M059J (cell line): ENCODE measurements at regions not wholly inside any gene's neighbourhood (a gene's known extent, or its start where the extent isn't known, plus 50 kb on each side); places are given as distances from the start of the nearest gene placed in this dataset.

Experiments
- DNase-seq: peaks from one replicate; pipeline ENCODE4 v3.0.0-alpha.2; 2012; ENCODE audit warnings: low read depth

- DNase-seq = no peak
Observed at GRCh38 chrX:22662776-22663175, 337.0 kb upstream of the DDX53 start.

- DNase-seq = no peak
Observed at GRCh38 chrX:22664826-22665225, 334.9 kb upstream of the DDX53 start.

DNA sequence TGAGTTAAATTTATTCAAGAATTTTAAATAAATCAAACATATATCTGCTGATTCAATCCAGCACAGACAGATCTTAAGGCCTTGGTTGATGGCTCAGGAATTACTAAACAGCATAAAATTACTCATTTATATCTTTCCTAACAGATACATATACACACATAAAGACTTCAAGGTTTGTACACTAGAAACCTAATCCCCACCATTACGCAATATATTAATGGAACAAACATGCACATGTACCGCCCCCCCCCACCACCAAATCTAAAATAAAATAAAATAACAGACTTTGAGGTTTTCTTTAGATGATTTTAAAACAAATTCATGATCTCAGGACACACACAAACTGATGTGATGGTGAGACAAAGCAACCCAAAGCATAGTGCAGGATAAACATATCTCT is 333.9 kb upstream of the DDX53 start:
- DNase-seq = no peak

GRCh38 chrX:22666441-22666840 is 333.3 kb upstream of the DDX53 start:
- no peak for DNase-seq

- no peak for DNase-seq
Observed at GRCh38 chrX:22674932-22675331, 324.8 kb upstream of the DDX53 start.

- DNase-seq = peak; percentile 34
Observed at GRCh38 chrX:22686138-22686541, 313.6 kb upstream of the DDX53 start.

GRCh38 chrX:22689290-22689689 is 310.5 kb upstream of the DDX53 start:
- DNase-seq = no peak

- no peak for DNase-seq
Observed at GRCh38 chrX:22690116-22690515, 309.6 kb upstream of the DDX53 start.

DNA sequence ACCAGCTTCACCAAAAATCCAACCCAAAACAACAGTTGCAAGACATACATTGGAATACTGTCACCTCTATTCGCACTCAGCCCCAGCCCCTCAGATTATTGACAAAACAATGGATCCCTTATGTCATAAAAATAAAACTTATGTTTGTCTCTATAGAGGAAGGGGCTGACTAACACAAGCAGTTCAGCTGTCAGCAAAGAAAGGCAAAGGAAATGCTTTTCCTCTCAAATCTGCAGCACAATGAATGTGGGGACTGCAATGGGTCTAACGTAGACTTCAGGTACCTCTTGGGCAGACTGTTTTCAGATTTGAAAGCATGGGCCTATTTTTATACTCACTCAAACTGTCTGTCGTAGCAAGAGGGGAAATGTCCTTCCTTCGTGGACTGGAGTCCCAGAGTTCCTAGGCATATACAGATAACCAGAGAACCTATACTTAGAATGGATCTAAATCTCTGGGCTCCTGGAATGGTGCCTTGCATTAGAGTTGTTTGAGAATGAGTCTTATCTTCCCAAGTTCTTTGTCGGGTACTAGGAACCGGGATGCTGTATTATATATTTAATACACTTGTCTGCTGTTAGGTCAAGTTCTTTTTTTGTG is 307.7 kb upstream of the DDX53 start:
- no peak for DNase-seq

DNA sequence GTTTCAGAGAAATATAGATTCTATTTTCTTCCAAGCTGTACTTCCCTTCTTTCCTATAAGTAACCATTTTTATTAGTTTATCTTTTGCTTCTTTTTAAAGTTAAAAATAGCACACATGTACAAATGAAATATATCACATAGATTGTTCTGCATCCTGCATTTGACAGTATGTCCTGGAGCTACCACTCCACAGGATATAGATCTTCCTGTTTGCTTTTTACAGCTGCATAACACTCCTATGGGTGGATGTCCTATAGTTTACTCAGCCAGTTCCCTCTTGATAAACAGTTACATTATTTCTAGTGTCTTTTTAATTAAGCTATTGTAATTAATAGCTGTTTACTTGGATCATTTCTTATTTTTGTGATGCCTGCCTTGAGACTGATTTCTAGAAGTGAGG is 301.6 kb upstream of the DDX53 start:
- no peak for DNase-seq

DNA sequence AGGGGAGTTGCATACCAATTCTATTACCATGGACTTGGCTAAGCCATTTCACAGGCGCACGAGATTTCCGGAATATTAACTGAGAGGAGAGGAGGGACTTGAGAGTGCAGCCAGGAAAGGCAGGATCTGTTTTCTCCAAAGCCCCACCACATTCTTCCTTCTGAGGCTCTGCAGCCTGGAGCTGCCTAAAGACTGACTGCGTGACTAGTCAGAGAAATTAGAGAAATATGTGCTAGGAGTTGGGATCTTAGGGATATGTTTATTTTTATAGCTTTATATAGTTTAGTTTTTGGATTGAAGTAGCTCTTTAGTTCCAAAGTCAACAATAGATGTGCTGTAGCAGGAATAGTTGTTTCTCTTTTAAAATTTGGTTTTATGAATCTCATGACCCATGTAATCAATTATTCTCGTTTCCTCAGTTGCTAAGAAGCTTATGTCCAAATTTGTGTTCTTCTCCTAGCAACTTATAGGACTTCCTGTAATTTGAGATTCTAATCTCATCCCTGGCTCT is 300.1 kb upstream of the DDX53 start:
- peak; percentile 5 for DNase-seq

- DNase-seq = no peak
Observed at GRCh38 chrX:22712942-22713341, 286.8 kb upstream of the DDX53 start.

- no peak for DNase-seq
Observed at GRCh38 chrX:22730542-22730941, 269.2 kb upstream of the DDX53 start.

- DNase-seq = no peak
Observed at GRCh38 chrX:22737541-22737940, 262.2 kb upstream of the DDX53 start.

- peak; percentile 2 for DNase-seq
Observed at GRCh38 chrX:22739276-22739675, 260.5 kb upstream of the DDX53 start.

DNA sequence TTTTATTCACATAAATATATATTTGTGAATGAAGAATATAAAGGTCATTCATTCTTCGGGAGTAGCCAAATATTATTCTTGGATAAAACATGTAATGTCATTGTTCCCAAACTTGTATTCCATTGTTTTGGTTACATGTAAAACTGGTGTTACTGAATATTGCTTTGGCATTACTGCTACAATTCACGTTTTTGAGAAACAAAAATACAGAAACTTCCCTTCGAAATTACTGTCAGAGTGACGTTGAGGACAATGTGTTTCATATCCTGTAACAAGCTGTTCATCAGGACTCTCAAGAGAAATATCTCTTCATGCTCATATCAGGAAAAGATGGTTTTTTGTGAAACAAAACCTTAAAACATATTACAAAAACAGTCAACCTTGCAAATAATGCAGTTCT is 258.9 kb upstream of the DDX53 start:
- DNase-seq = no peak

DNA sequence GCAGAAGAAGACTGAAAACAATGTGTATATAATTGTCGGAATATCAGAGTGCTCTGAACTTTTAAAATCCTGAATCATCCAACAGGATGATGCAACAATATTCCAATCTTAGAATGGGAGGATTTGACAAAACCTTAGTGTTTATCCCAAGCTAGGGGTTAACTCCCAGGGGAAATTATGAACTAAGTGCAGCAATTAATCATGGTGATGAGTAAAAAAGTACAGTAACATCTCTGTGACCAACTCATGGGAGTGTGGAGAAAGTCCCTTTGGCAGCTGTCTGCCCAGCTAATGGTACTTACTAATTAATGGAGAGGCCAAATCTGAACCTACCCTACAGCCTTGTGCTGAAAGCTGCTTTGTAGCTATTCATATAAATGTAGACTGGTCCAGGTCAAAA is 257.6 kb upstream of the DDX53 start:
- DNase-seq = peak; percentile 19

GRCh38 chrX:22746081-22746480 is 253.7 kb upstream of the DDX53 start:
- no peak for DNase-seq

GRCh38 chrX:22748093-22748999 is 251.4 kb upstream of the DDX53 start:
- DNase-seq = peak; percentile 30

GRCh38 chrX:22758807-22759481 is 240.8 kb upstream of the DDX53 start:
- no peak for DNase-seq

GRCh38 chrX:22760513-22761057 is 239.2 kb upstream of the DDX53 start:
- no peak for DNase-seq

- DNase-seq = no peak
Observed at GRCh38 chrX:22788221-22788620, 211.5 kb upstream of the DDX53 start.
